GM10248 (cell line): ENCODE measurements at regions not wholly inside any gene's neighbourhood (a gene's known extent, or its start where the extent isn't known, plus 50 kb on each side); places are given as distances from the start of the nearest gene placed in this dataset.

Experiments
- CTCF ChIA-PET: fragments of 300-600 bp; sonication (Branson Sonifier 250); formaldehyde crosslinking; extraction: SDS; loops from one replicate; lab custom pipeline; 2021; ENCODE audit warnings: antibody characterized with exemption; lab: Yijun Ruan, JAX
- POLR2A ChIA-PET: fragments of 350-650 bp; sonication (Branson Sonifier 250); formaldehyde crosslinking; extraction: SDS; loops from one replicate; lab custom pipeline; 2020; ENCODE audit warnings: antibody characterized with exemption; lab: Yijun Ruan, JAX
- DNase-seq: peaks from one replicate; pipeline ENCODE4 v3.0.0; 2012; ENCODE audit errors: extremely low spot score
- CTCF ChIP-seq: IDR thresholded peaks from 2 replicates; pipeline ENCODE4 v1.5.1; 2012; ENCODE audit warnings: mild to moderate bottlenecking, low read depth; ENCODE audit errors: extremely low read depth, missing control alignments, control extremely low read depth

GRCh38 chr3:66565301-66565700 lies 64.5 kb upstream of the LRIG1 start:
- POLR2A ChIA-PET, result no interaction called here
- no peak for DNase-seq
- CTCF ChIA-PET, result no interaction called here
- no peak for TF ChIP-seq CTCF

- POLR2A ChIA-PET, result interaction anchor here (0.6 kb wide), 1 partner anchor 10 kb away, joined by 6 read pairs; no protein-coding TSS in a partner anchor
- DNase-seq, result no peak
- CTCF ChIA-PET, result no interaction called here
- TF ChIP-seq CTCF, result no peak
Observed at GRCh38 chr3:66567077-66567476, 66.3 kb upstream of the LRIG1 start.

- no peak for DNase-seq
Observed at GRCh38 chr3:66572090-66572675, 71.4 kb upstream of the LRIG1 start.

GRCh38 chr3:66572938-66573710 lies 72.3 kb upstream of the LRIG1 start:
- peak; percentile 29 for TF ChIP-seq CTCF
- CTCF ChIA-PET, result interaction anchor here (1.6 kb wide), 1 partner anchor 10 kb away, joined by 6 read pairs; no protein-coding TSS in a partner anchor
- DNase-seq, result peak; percentile 20
- POLR2A ChIA-PET, result no interaction called here

More at GRCh38 chr3:66572090-66572675, 71.4 kb upstream of the LRIG1 start:
- TF ChIP-seq CTCF, result no peak
- ChIA-PET CTCF (interaction anchor here (1.6 kb wide), 1 partner anchor 11 kb away, joined by 6 read pairs; no protein-coding TSS in a partner anchor), POLR2A (no interaction called here)

- no peak for DNase-seq
- ChIA-PET CTCF (no interaction called here), POLR2A (no interaction called here)
- TF ChIP-seq CTCF, result no peak
Observed at GRCh38 chr3:66574091-66574490, 73.3 kb upstream of the LRIG1 start.

- DNase-seq, result no peak
- ChIA-PET POLR2A (interaction anchor here (0.6 kb wide), 2 partner anchors 10 to 53 kb away, joined by 3 to 6 read pairs; no protein-coding TSS in a partner anchor), CTCF (interaction anchor here (1.6 to 1.8 kb wide), 2 partner anchors 19 to 29 kb away, joined by 3 to 6 read pairs; no protein-coding TSS in a partner anchor)
- no peak for TF ChIP-seq CTCF
Observed at GRCh38 chr3:66577426-66578203, 76.8 kb upstream of the LRIG1 start.
